ENCODE measurements at regions not wholly inside any gene's neighbourhood (a gene's known extent, or its start where the extent isn't known, plus 50 kb on each side); places are given as distances from the start of the nearest gene placed in this dataset.

DNA sequence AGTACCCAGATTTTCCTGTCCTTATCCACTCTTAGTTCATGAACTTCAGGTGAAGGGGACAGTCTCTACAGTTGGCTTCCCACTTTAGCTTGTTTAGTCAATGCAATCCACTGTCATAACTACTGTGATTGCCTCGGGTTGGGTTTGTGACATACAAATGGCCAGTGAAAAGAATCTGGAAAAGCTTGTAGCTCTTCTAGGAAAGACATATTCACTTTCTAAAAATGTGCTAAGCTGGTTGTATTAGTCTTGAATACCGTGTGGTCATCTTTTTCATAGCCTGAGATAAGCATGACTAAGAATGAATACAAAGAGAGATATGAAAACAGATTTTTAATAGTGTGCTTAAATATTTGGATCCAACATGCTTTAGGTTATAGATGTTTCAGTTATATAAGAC, 1443.5 kb upstream of the IGFBP7 start:
- H3K27me3 ChIP-seq (ENCODE audit: low read depth, low read length): no peaks in the 10 kb centered on the region
- H3K4me1 ChIP-seq (ENCODE audit: control insufficient read depth in 1 of 2, insufficient read depth in 2 of 2, low read length in 2 of 2): no peaks in the 10 kb centered on the region
- no peak overlapping the region for H3K27ac ChIP-seq (ENCODE audit: low read length)
- H3K4me3 ChIP-seq (ENCODE audit: low read depth in 1 of 2, low read length in 2 of 2): no peak overlapping the region
- H3K9me3 ChIP-seq (ENCODE audit: control insufficient read depth in 1 of 2, low read length in 2 of 2): no peaks in the 10 kb centered on the region
- H3K36me3 ChIP-seq (ENCODE audit: control insufficient read depth in 1 of 2, insufficient read depth in 2 of 2, low read length in 2 of 2): no peaks in the 10 kb centered on the region

DNA sequence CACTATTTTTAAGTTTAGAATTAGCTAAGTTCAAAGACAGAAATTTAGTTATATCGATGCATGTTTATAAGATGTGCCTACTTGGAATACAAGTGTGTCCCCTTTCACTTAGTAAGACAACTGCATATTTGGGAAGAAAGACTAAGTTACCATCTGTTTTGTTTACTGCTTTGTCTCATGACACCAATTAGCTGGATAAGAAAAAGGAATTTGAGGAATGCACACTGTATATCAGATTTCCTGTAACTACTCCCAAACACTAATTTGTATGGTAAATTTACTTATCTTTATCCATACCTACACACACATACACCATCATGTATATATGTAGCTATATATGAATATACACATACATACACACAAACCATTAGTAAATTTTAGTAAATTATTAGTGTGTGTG, 1442.8 kb upstream of the IGFBP7 start:
- Histone ChIP-seq H3K36me3 (ENCODE audit: control insufficient read depth in 1 of 2, insufficient read depth in 2 of 2, low read length in 2 of 2) (no peaks in the 10 kb centered on the region), H3K9me3 (ENCODE audit: control insufficient read depth in 1 of 2, low read length in 2 of 2) (no peaks in the 10 kb centered on the region), H3K4me1 (ENCODE audit: control insufficient read depth in 1 of 2, insufficient read depth in 2 of 2, low read length in 2 of 2) (no peaks in the 10 kb centered on the region), H3K27ac (ENCODE audit: low read length) (no peak overlapping the region), H3K4me3 (ENCODE audit: low read depth in 1 of 2, low read length in 2 of 2) (no peak overlapping the region), H3K27me3 (ENCODE audit: low read depth, low read length) (no peaks in the 10 kb centered on the region)

DNA sequence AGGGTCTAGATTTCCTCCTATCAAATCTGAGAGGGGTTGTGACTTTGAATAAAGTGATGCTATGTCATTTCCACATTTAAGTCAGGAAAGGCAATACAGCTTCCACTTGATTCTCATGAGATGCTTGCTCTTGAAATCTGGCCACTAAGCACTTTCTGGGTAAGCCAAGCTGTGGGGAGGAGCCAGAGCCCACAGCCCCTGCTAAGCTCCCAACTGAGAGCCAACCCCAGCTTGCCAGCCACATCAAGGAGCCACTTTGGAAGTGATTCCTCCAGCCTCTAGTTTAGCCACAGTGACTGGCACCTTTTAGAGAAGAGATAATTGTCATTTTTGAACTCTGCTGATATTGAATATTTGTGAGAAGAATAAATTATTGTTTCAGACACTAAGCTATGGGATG, 1441.5 kb upstream of the IGFBP7 start:
- H3K4me3 ChIP-seq (ENCODE audit: low read depth in 1 of 2, low read length in 2 of 2): no peak overlapping the region
- no peaks in the 10 kb centered on the region for H3K9me3 ChIP-seq (ENCODE audit: control insufficient read depth in 1 of 2, low read length in 2 of 2)
- H3K4me1 ChIP-seq (ENCODE audit: control insufficient read depth in 1 of 2, insufficient read depth in 2 of 2, low read length in 2 of 2): no peaks in the 10 kb centered on the region
- no peak overlapping the region for H3K27ac ChIP-seq (ENCODE audit: low read length)
- no peaks in the 10 kb centered on the region for H3K27me3 ChIP-seq (ENCODE audit: low read depth, low read length)
- no peaks in the 10 kb centered on the region for H3K36me3 ChIP-seq (ENCODE audit: control insufficient read depth in 1 of 2, insufficient read depth in 2 of 2, low read length in 2 of 2)

DNA sequence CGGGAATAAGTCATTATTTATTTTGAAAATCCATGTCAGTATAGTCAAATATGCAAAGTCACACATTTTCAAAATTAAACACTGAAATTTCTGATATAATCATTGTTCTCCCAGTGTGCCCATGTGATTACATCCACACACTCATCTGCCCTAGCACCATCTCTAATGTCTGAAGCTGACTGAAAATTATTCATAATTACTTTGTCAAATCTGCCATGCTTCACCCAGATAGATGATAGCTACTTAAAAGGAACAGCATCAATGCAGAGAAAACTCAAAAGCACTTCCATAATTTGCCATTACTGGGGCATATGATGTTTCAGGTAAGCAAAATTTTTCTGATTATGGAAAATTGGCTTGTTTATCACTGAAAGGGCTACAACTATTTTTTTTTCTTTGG, 1433.3 kb upstream of the IGFBP7 start:
- Histone ChIP-seq H3K4me1 (ENCODE audit: control insufficient read depth in 1 of 2, insufficient read depth in 2 of 2, low read length in 2 of 2) (no peaks in the 10 kb centered on the region), H3K27ac (ENCODE audit: low read length) (no peak overlapping the region), H3K4me3 (ENCODE audit: low read depth in 1 of 2, low read length in 2 of 2) (no peak overlapping the region), H3K9me3 (ENCODE audit: control insufficient read depth in 1 of 2, low read length in 2 of 2) (no peaks in the 10 kb centered on the region), H3K36me3 (ENCODE audit: control insufficient read depth in 1 of 2, insufficient read depth in 2 of 2, low read length in 2 of 2) (no peaks in the 10 kb centered on the region), H3K27me3 (ENCODE audit: low read depth, low read length) (no peaks in the 10 kb centered on the region)

DNA sequence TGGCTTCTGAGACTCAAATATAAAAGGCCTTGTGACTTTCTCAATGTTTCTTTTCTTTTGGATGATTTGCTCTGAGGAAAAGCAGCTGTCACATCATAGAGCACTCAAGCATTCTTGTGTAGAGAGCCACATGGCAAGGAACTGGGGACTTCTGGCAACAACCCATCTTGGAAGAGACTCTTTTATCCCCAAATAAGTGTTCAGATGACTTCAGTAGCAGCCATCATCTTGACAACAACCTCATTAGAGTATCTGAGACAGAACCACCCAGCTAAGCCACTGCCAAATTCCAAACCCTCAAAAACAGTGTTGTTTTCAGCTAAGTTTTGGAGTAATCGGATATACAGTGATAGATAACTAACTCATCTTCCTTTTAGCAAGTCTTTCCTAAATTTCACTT, 1431.7 kb upstream of the IGFBP7 start:
- Histone ChIP-seq H3K27ac (ENCODE audit: low read length) (no peak overlapping the region), H3K9me3 (ENCODE audit: control insufficient read depth in 1 of 2, low read length in 2 of 2) (no peaks in the 10 kb centered on the region), H3K27me3 (ENCODE audit: low read depth, low read length) (no peaks in the 10 kb centered on the region), H3K4me1 (ENCODE audit: control insufficient read depth in 1 of 2, insufficient read depth in 2 of 2, low read length in 2 of 2) (no peaks in the 10 kb centered on the region), H3K4me3 (ENCODE audit: low read depth in 1 of 2, low read length in 2 of 2) (no peak overlapping the region), H3K36me3 (ENCODE audit: control insufficient read depth in 1 of 2, insufficient read depth in 2 of 2, low read length in 2 of 2) (no peaks in the 10 kb centered on the region)

DNA sequence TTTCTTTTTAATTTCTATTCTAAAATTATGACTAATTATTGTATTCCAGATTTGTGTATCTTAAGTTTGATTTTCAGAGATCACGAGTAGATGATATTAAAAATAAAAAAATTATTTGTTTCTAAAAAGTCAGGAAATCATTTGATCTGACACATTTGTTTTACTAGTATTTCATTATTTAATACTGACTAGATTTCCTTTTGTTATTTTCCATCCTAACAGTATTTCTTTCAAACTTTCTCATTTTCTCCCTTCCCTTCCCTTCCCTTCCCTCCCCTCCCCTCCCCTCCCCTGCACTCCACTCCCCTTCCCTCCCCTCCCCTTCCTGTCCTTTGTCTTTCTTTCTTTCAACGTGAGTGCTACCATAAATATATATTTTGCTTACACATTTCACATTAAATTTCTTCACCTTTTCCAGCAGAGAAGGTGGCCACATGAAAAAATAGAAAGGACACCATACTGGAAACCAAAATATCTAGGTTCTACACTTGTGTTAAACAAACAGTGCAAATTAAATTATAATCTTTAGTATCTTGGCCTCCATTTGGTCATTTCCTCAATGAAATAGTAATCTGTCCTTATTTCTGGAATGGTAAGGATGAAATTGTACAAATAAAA, 1412.7 kb upstream of the IGFBP7 start:
- no peak overlapping the region for H3K27ac ChIP-seq (ENCODE audit: low read length)
- no peaks in the 10 kb centered on the region for H3K36me3 ChIP-seq (ENCODE audit: control insufficient read depth in 1 of 2, insufficient read depth in 2 of 2, low read length in 2 of 2)
- H3K4me3 ChIP-seq (ENCODE audit: low read depth in 1 of 2, low read length in 2 of 2): no peak overlapping the region
- no peaks in the 10 kb centered on the region for H3K27me3 ChIP-seq (ENCODE audit: low read depth, low read length)
- no peaks in the 10 kb centered on the region for H3K9me3 ChIP-seq (ENCODE audit: control insufficient read depth in 1 of 2, low read length in 2 of 2)
- H3K4me1 ChIP-seq (ENCODE audit: control insufficient read depth in 1 of 2, insufficient read depth in 2 of 2, low read length in 2 of 2): no peaks in the 10 kb centered on the region

DNA sequence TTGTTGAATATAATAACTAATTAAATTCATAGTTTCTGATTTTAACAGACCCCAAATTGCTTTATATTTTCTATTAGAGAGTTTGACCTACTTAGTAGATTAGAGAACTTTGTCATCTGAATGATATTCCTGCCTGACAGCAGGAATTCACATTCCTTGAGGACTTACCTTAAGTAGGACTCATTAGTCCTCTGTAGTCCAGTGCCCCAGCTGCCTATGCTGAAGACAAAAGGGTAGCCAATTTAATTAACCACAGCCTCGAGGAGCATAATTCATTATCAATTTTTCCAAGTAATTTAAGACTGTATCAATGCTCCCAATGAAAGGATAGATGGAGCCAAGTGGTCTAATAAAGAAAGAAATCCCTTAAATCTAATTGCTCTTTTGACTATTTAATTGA, 1405.0 kb upstream of the IGFBP7 start:
- no peaks in the 10 kb centered on the region for H3K4me1 ChIP-seq (ENCODE audit: control insufficient read depth in 1 of 2, insufficient read depth in 2 of 2, low read length in 2 of 2)
- H3K9me3 ChIP-seq (ENCODE audit: control insufficient read depth in 1 of 2, low read length in 2 of 2): no peaks in the 10 kb centered on the region
- no peak overlapping the region for H3K27ac ChIP-seq (ENCODE audit: low read length)
- no peaks in the 10 kb centered on the region for H3K36me3 ChIP-seq (ENCODE audit: control insufficient read depth in 1 of 2, insufficient read depth in 2 of 2, low read length in 2 of 2)
- no peaks in the 10 kb centered on the region for H3K27me3 ChIP-seq (ENCODE audit: low read depth, low read length)
- no peak overlapping the region for H3K4me3 ChIP-seq (ENCODE audit: low read depth in 1 of 2, low read length in 2 of 2)

DNA sequence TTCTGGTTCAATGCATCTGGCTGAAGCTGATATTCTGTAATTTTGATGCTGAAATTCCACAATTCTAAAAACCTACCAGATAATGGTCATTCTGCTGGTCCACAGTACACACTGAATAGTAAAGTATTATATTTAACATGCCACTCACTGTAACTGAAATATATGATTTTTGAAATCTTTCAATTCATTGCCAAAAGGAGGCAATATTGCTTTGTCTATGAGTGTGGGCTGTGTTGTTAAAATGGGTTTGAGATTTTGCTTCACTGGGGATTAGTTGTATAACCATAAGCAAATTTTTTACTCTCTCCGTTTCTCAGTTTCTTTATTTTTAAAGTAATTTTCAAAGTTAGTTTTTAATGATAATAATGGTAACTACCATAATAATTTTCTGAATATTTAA, 1404.1 kb upstream of the IGFBP7 start:
- no peaks in the 10 kb centered on the region for H3K27me3 ChIP-seq (ENCODE audit: low read depth, low read length)
- no peaks in the 10 kb centered on the region for H3K9me3 ChIP-seq (ENCODE audit: control insufficient read depth in 1 of 2, low read length in 2 of 2)
- H3K4me1 ChIP-seq (ENCODE audit: control insufficient read depth in 1 of 2, insufficient read depth in 2 of 2, low read length in 2 of 2): no peaks in the 10 kb centered on the region
- no peaks in the 10 kb centered on the region for H3K36me3 ChIP-seq (ENCODE audit: control insufficient read depth in 1 of 2, insufficient read depth in 2 of 2, low read length in 2 of 2)
- no peak overlapping the region for H3K27ac ChIP-seq (ENCODE audit: low read length)
- H3K4me3 ChIP-seq (ENCODE audit: low read depth in 1 of 2, low read length in 2 of 2): no peak overlapping the region

DNA sequence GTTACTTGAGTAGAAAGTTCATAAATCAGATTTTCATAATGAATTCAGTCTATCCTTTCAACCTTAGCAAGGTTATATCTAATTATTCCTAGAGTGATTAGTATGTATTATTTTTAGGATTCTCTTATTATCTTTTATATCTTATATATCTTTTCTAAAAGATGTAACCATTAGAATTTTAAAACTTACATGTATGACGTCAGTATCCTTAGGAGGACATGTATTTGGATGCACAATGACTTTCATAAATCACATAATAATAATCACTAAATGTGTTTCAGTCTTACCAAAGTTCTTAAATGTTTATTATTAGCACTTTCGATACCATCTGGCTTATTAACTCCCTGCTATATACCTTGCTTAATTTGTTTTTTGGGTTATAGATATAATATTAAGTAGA, 1400.5 kb upstream of the IGFBP7 start:
- H3K27me3 ChIP-seq (ENCODE audit: low read depth, low read length): no peaks in the 10 kb centered on the region
- H3K4me3 ChIP-seq (ENCODE audit: low read depth in 1 of 2, low read length in 2 of 2): no peak overlapping the region
- H3K27ac ChIP-seq (ENCODE audit: low read length): no peak overlapping the region
- no peaks in the 10 kb centered on the region for H3K36me3 ChIP-seq (ENCODE audit: control insufficient read depth in 1 of 2, insufficient read depth in 2 of 2, low read length in 2 of 2)
- no peaks in the 10 kb centered on the region for H3K4me1 ChIP-seq (ENCODE audit: control insufficient read depth in 1 of 2, insufficient read depth in 2 of 2, low read length in 2 of 2)
- no peaks in the 10 kb centered on the region for H3K9me3 ChIP-seq (ENCODE audit: control insufficient read depth in 1 of 2, low read length in 2 of 2)

DNA sequence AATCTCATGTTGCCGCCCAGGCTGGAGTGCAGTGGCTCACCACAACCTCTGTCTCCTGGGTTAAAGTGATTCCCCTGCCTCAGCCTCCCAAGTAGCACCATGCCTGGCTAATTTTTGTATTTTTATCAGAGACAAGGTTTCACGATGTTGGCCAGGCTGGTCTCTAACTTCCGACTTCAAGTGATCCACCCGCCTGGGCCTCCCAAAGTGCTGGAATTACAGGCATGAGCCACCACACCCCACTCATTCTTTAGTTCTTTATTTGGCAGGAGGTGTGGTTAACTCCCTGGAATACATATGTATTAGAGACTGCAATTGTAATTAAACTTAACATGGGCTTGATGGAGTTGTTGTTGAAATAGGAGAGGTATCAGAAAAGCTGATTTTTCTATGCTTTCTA, 1396.9 kb upstream of the IGFBP7 start:
- no peaks in the 10 kb centered on the region for H3K36me3 ChIP-seq (ENCODE audit: control insufficient read depth in 1 of 2, insufficient read depth in 2 of 2, low read length in 2 of 2)
- H3K4me3 ChIP-seq (ENCODE audit: low read depth in 1 of 2, low read length in 2 of 2): no peak overlapping the region
- no peaks in the 10 kb centered on the region for H3K4me1 ChIP-seq (ENCODE audit: control insufficient read depth in 1 of 2, insufficient read depth in 2 of 2, low read length in 2 of 2)
- H3K27me3 ChIP-seq (ENCODE audit: low read depth, low read length): no peaks in the 10 kb centered on the region
- H3K27ac ChIP-seq (ENCODE audit: low read length): no peak overlapping the region
- H3K9me3 ChIP-seq (ENCODE audit: control insufficient read depth in 1 of 2, low read length in 2 of 2): no peaks in the 10 kb centered on the region

DNA sequence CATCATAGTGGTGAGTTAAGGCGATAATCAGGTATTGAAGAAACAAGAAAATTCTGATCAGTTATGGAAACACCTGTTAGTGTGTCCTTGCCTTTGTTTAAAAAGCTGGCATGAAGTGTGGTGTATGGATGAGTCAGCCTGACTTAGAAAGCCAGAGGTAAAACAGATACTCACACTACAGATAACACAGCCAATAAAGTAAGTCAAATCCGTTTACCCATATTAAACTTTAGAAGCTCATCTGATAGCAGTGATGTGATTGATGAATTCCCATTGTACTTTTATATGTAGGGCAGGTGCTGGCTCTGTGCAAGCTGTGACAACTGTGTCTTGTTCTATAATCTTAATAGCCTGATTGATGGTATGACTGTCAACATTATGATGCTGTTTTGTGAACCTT, 1392.7 kb upstream of the IGFBP7 start:
- no peak overlapping the region for H3K4me3 ChIP-seq (ENCODE audit: low read depth in 1 of 2, low read length in 2 of 2)
- no peaks in the 10 kb centered on the region for H3K36me3 ChIP-seq (ENCODE audit: control insufficient read depth in 1 of 2, insufficient read depth in 2 of 2, low read length in 2 of 2)
- no peaks in the 10 kb centered on the region for H3K27me3 ChIP-seq (ENCODE audit: low read depth, low read length)
- H3K27ac ChIP-seq (ENCODE audit: low read length): no peak overlapping the region
- no peaks in the 10 kb centered on the region for H3K9me3 ChIP-seq (ENCODE audit: control insufficient read depth in 1 of 2, low read length in 2 of 2)
- no peaks in the 10 kb centered on the region for H3K4me1 ChIP-seq (ENCODE audit: control insufficient read depth in 1 of 2, insufficient read depth in 2 of 2, low read length in 2 of 2)

DNA sequence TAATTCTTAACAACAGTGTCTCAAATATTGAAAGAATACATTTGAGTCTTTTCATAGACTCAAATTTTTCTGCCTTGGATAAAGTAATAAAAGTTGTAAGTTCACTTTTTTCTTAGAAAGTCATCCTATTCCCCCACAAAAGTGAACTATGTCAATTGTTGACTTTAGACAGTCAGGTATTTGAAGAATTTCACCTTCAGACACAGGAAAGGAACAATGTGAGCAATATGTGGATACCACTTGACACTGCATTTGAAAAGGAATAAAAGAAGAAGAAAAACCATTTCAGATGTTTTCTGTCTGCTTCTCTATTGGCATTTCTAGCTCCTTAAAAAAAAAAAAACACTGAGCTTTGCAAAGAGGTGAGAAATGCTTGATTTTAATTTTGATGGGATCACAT, 1389.0 kb upstream of the IGFBP7 start:
- no peaks in the 10 kb centered on the region for H3K4me1 ChIP-seq (ENCODE audit: control insufficient read depth in 1 of 2, insufficient read depth in 2 of 2, low read length in 2 of 2)
- no peaks in the 10 kb centered on the region for H3K27me3 ChIP-seq (ENCODE audit: low read depth, low read length)

More for the DNA sequence above, 1389.0 kb upstream of the IGFBP7 start:
- no peak overlapping the region for H3K4me3 ChIP-seq (ENCODE audit: low read depth in 1 of 2, low read length in 2 of 2)
- no peak overlapping the region for H3K27ac ChIP-seq (ENCODE audit: low read length)
- no peaks in the 10 kb centered on the region for H3K9me3 ChIP-seq (ENCODE audit: control insufficient read depth in 1 of 2, low read length in 2 of 2)
- no peaks in the 10 kb centered on the region for H3K36me3 ChIP-seq (ENCODE audit: control insufficient read depth in 1 of 2, insufficient read depth in 2 of 2, low read length in 2 of 2)
